ENCODE measurements at regions not wholly inside any gene's neighbourhood (a gene's known extent, or its start where the extent isn't known, plus 50 kb on each side); places are given as distances from the start of the nearest gene placed in this dataset.

DNA sequence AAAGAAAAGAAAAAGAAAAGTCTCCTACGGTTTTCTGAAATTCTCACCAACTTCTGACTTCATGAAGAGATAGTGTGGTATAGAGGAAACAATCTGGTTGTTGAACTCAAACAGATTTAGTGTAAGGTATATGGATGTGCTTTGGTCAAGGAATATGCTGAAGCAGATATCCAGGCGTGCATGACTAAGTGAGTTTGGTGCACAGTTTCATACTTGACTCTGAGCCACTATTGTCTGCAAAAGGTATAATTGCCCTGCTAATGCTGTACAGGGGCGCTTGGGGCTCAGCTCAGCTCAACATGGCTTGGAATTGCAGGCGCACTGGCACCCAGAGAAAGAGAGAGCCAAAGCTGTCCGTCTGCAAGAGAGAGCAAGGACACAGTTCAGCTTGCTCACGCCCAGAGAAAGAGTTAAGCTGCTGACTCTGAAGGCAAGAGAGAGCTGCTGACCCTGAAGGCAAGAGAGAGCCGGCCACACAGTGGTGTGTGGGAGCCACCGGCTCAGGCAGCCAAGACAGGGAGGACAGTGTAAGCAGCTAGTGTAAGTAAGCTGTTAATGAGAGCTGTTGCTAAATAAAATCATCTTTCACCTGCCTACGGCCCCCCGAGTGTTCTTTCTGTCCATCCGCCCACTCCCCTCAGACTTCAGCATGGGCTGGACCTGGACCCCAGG, 66.4 kb upstream of the SLC38A4 start:
- Histone ChIP-seq H3T11ph (ENCODE audit: low read length) (no peak overlapping the region), H3K4ac (ENCODE audit: low read depth, low read length) (no peak overlapping the region), H2AK5ac (ENCODE audit: insufficient read length, low read length) (no peak overlapping the region), H3K9me3 (ENCODE audit: control insufficient read depth, low read depth, low read length) (no peaks in the 10 kb centered on the region), H2BK15ac (ENCODE audit: low read depth, low read length) (no peak overlapping the region), H3K56ac (ENCODE audit: insufficient read length, low read depth, low read length) (no peak overlapping the region), H3K27ac (ENCODE audit: insufficient read length, low read depth, low read length) (no peak overlapping the region), H2BK120ac (ENCODE audit: low read depth, low read length, poor library complexity, severe bottlenecking) (no peak overlapping the region), H3K27me3 (ENCODE audit: insufficient read depth, low read length) (no peaks in the 10 kb centered on the region), H4K5ac (ENCODE audit: insufficient read length, low read depth, low read length) (no peak overlapping the region), H2BK5ac (ENCODE audit: insufficient read length, low read length) (no peak overlapping the region), H4K8ac (replicated peaks; ENCODE audit: insufficient read length, low read depth, low read length) (no peak overlapping the region), H3K4me1 (ENCODE audit: insufficient read depth, low read length) (no peaks in the 10 kb centered on the region), H3K9ac (ENCODE audit: extremely low read depth, insufficient read length, low read length) (no peak overlapping the region), H3K23me2 (ENCODE audit: insufficient read length, low read depth, low read length, poor library complexity, severe bottlenecking) (no peaks in the 10 kb centered on the region), H2BK20ac (ENCODE audit: low read depth, low read length, poor library complexity, severe bottlenecking) (no peak overlapping the region), H3K79me1 (ENCODE audit: insufficient read depth, low read depth, low read length, poor library complexity, severe bottlenecking) (no peaks in the 10 kb centered on the region), H3K4me2 (ENCODE audit: insufficient read depth, insufficient read length, low read length) (no peak overlapping the region), H2BK12ac (ENCODE audit: insufficient read length, low read depth, low read length) (no peak overlapping the region), H3K23ac (ENCODE audit: insufficient read length, low read depth, low read length) (no peak overlapping the region), H3K14ac (ENCODE audit: insufficient read depth, low read length) (no peak overlapping the region), H4K20me1 (ENCODE audit: control insufficient read depth, insufficient read depth, insufficient read length) (no peaks in the 10 kb centered on the region), H3K18ac (ENCODE audit: insufficient read length, low read depth, low read length) (no peak overlapping the region), H2AFZ (ENCODE audit: low read length) (no peak overlapping the region), H4K91ac (ENCODE audit: insufficient read length, low read depth, low read length) (no peak overlapping the region), H3K79me2 (ENCODE audit: insufficient read depth, low read length) (no peaks in the 10 kb centered on the region)
- no peak for DNase-seq
- Mint-ChIP-seq H3K4me3 (no peak overlapping the region), H3K27ac (peak overlapping the region in 1 of 3 experiments; percentile 81; a peak in 1 of 7 replicates), H3K4me1 (no peaks in the 10 kb centered on the region), H3K9me3 (no peaks in the 10 kb centered on the region; a peak in 3 of 5 replicates), H3K36me3 (ENCODE audit: insufficient read depth in 1 of 3, low read depth in 3 of 3) (no peaks in the 10 kb centered on the region; a peak in 1 of 7 replicates), H3K27me3 (ENCODE audit: low read depth) (no peaks in the 10 kb centered on the region)
- TF ChIP-seq, protein P1, sequence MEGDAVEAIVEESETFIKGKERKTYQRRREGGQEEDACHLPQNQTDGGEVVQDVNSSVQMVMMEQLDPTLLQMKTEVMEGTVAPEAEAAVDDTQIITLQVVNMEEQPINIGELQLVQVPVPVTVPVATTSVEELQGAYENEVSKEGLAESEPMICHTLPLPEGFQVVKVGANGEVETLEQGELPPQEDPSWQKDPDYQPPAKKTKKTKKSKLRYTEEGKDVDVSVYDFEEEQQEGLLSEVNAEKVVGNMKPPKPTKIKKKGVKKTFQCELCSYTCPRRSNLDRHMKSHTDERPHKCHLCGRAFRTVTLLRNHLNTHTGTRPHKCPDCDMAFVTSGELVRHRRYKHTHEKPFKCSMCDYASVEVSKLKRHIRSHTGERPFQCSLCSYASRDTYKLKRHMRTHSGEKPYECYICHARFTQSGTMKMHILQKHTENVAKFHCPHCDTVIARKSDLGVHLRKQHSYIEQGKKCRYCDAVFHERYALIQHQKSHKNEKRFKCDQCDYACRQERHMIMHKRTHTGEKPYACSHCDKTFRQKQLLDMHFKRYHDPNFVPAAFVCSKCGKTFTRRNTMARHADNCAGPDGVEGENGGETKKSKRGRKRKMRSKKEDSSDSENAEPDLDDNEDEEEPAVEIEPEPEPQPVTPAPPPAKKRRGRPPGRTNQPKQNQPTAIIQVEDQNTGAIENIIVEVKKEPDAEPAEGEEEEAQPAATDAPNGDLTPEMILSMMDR (conservative IDR thresholded peaks at IDR 0.05): no peak
- WGBS (ENCODE audit: extremely low coverage, insufficient read length, low lambda C conversion rate): no CpG with 5 or more reads among the region's 11 CpGs

Measured in H9 (cell line).